Activated T-cell treated with anti-CD3 and anti-CD28 coated beads, Interleukin-2, amount 50 U/mL, for 48 hours (primary cell): ENCODE measurements at regions not wholly inside any gene's neighbourhood (a gene's known extent, or its start where the extent isn't known, plus 50 kb on each side); places are given as distances from the start of the nearest gene placed in this dataset.

Experiments used
- DNase-seq, 2 experiments: peaks; one replicate each; pipeline ENCODE4 v3.0.0-alpha.2; 2020

DNA sequence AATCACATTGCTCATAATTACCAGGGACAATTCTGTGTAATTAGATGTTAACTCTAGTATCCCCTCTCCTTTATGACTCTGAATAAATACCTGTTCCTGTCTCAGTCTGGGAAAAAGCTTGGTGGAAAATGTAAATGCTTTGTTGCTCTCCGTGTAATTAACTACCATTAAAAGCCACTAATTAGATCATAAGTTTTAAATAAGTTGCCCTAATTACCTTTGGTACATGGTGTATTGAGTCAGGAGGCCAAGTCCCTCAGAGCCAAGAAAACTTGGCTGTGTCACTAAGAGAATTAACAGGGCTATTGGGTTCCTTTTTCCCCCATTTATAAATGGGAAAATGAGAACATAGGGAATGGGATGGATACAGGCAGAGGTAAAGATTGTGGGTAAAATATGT lies 617.6 kb downstream of the TLR4 start:
- no peak for DNase-seq

DNA sequence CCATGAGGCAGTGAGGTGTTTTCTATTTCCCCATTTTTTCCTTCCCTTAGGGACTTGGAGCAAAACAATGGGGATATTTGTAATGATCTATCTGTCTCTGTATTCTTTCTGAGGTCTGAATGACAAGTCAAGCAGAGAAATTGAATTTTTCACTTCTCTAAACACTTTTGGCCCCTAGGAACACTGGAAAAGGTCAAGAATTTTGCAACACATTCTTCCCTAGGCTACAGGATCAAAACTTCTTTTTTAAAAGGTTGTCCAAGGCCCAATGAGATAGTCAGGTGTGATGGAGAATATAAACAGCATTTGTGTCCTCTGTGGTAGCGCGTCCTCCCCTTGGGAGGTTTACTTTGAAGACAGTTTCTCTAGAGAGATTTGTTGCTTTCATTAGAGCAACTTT lies 620.5 kb downstream of the TLR4 start:
- DNase-seq = no peak

GRCh38 chr9:118325757-118326156 lies 621.6 kb downstream of the TLR4 start:
- no peak for DNase-seq

GRCh38 chr9:118326326-118326725 lies 622.1 kb downstream of the TLR4 start:
- no peak for DNase-seq

DNA sequence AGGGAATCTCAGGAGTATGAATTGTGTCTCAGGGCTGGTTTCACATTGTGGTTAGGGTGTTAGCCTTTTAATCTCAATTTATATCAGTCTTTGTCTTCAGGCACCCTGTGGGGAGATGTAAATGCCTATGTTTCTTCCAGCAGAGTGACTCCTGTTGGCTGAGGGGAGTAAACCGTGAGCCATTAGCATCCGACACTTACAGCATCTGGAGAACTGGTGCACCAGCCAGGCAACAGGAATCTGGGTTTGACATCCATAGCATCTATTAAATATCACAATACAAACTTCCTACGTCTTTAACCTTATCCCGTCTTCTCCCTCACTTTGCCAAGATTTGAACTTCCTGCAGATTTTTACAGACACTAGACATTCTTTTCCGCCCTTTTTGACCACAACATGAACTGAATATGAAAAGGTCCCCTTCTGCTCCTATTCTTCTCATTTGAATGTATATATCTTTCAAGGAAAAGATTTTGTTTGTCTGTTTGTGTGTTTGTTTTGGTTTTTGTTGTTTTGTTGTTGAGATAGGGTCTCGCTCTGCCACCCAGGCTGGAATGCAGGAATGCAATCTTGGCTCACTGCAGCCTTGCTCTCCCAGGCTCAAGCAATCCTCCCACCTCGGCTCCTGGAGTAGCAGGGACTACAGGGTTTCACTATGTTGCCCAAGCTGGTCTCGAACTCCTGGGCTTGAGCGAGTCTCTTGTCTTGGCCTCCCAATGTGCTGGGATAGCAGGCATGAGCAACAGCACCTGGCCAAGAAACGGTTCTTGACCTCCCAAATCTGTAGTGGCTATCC lies 626.2 kb downstream of the TLR4 start:
- DNase-seq = no peak

GRCh38 chr9:118331622-118332045 lies 627.4 kb downstream of the TLR4 start:
- no peak for DNase-seq

GRCh38 chr9:118336250-118336942 lies 632.2 kb downstream of the TLR4 start:
- DNase-seq = no peak

DNA sequence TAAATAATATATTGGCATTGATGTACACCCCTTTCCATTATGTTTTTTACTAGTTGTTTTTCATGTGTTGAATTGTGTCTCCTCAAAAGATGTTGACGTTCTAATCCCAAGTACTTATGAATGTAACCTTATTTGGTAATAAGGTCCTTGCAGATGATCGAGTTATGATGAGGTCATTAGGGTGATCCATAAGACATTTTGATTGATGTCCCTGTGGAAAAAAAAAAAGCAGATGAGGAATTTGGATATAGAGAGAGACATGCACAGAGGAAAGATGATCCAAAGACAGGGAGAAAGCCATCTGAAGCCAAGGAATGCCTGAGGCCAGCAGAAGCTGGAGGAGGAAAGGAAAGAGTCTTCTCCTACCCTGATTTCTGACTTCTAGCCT lies 632.7 kb downstream of the TLR4 start:
- DNase-seq = no peak

DNA sequence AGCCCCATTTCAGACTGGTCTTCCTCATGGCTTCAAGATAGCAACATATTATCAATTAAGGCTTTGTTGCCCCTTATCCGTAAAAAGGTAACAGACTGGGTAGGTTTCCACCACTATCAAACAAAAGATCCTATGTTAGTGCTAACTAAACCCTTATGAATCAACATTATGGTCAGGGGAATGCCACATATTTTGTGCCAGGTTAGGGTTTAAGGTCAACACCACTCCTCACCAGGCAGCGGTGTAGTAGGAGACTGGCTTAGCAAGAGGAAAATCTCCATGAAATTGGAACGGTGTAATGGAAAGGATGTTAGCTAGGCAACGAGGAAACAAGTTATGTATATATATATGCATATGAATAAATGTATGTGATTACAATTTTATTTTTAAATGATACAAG lies 655.8 kb downstream of the TLR4 start:
- DNase-seq = no peak

DNA sequence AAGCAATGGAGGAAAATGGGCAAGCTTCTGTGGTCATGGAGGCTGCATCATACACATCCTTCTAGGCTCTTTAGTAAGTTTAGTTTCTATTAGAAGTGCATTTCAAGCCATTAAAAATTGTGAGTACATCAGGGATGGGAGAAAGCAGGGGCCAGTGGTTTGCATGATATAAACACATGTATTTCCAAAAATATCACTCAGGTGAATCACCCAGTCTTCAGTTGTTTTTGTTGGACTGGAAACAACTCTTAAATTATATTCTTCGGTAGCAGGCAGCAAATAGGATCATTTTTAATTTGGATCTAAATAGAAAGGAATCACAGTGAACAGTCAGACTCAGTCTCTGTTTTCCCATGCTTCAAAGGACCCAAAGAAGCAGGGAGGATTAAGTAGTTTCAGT lies 657.9 kb downstream of the TLR4 start:
- no peak for DNase-seq

GRCh38 chr9:118362596-118362995 lies 658.4 kb downstream of the TLR4 start:
- no peak for DNase-seq

DNA sequence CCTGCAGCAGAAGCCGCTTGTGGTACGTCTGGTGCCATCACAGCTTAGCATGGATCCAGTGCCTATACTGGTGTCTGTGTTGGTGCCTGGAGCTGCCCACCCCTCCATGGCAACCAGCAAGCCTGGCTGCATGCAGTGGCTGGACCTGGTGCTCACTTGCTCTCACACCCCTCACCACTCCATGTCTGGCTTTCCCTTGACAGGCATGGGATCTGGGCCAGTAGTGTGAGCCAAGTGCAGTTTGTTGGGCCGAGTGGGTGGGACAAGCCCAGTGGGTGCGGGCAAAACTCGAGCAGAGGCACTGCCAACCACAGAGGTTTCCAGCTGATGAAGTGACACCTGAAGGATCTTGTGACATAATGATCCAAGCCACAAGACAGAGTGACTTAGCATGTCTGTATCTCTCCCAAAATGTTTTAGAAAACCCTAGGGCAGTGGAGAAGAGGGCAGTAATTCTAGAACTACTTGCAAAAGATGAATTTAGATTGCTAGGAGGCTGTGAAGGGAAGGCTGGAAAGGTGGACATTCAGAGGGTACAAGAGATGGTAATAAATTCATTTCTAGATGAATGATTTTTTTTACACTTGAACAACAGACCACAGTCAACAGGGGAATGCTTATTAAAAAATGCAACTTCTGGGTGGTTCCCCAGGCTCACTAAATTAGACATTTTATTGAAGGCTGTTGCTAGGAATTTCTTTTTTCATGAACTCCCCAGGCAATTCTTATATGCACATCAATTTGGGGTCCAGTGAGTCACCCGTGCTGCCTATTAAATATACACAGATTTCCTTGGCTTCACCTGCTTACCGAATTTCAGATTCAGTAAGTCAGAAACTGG lies 660.3 kb downstream of the TLR4 start:
- DNase-seq = no peak

DNA sequence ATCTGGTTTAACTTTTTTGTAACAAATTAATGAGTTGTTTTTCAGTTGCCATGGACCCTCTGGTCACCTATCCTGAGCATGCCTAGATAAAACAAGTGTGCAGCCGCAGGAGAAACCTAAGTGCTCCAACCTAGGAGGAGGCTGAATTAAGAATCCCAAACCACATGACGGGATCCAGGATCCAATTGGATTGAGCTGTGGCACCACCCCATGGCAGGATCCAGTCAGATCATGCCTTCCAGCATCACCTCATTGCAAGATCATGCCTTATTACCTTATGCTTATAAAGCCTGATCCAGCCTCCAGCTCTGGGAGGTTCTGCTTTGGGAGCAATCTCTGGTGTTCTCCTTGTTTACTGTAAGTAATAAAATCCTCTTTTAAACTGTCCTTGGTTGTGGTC lies 662.0 kb downstream of the TLR4 start:
- no peak for DNase-seq

DNA sequence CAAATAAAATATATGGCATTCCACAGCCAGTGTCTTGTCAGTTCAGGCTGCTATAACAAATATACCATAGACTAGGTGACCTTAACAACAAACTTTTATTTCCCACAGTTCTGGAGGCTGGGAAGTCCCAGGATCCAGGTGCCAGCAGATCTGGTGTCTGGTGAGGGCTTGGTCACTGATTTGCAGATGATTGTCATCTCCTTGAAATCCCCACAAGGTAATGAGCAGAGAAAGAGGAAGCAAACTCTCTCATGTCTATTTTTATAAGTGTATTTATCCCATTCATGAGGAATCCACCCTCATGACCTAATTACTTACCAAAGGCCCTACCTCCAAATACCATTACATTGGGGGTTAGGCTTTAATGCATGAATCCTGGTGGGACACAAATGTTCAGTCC lies 663.2 kb downstream of the TLR4 start:
- no peak for DNase-seq

GRCh38 chr9:118384531-118385100 lies 680.4 kb downstream of the TLR4 start:
- DNase-seq = no peak

- no peak for DNase-seq
Measured at GRCh38 chr9:118395415-118395814, 691.2 kb downstream of the TLR4 start.

DNA sequence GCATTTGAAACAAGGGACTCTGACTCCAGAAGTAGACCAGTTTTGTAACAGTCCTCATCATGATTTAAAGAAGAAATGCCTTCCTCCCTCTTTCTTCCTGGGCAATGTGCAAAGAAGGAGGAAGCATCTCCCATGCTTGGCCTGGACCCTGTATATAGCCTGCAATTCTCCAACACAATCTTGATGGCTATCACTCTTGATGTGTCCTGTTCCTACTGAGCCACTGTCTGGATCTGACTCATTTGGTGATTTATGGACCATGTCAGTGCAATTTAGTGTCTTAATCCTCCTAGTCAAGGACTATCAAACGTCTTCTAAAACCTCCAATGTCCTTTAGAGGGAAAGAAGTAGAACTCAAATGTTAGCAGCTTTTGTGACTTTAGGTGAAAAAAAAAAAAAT lies 697.3 kb downstream of the TLR4 start:
- no peak for DNase-seq

GRCh38 chr9:118414676-118415075 lies 710.5 kb downstream of the TLR4 start:
- DNase-seq = no peak

- no peak for DNase-seq
Measured at GRCh38 chr9:118418887-118419565, 714.8 kb downstream of the TLR4 start.

DNA sequence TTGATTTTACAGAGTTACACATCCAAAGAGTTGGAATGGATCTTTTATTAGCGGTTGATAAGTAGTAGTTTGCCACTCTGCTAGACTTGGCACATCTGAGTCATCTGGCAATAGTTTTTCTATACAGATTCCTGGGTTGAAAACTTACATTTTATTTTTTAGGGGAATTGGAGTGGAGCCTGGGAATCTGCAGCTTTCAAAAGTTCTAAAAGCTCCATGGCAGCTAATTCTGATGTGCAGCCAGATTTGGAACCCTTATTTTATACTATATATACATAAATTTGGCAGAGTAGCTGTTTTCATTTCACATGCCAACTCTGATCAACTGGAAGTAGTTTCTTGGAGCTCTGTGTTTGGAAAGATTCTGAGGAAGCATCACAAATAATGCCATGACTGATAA lies 715.5 kb downstream of the TLR4 start:
- no peak for DNase-seq

DNA sequence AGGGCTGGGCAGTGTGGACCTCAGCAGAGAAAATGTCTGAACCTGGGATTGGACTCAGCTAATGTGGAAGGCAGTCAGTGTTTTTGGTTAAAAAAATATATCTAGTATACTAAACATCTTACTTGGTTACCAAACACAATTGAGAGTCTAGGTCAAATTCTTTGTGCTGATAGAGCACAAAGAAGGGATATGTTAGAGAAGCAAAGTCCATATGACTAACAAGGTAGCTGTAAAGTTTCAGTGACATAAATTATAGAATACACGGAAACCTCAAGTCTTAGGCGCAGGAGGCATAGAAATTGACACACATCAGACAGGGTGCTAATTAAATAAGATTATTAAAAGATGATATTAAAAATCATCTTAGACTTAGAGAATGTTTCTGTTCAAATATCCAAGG lies 718.3 kb downstream of the TLR4 start:
- DNase-seq = no peak

- no peak for DNase-seq
Measured at GRCh38 chr9:118423021-118423420, 718.8 kb downstream of the TLR4 start.

GRCh38 chr9:118423721-118424120 lies 719.5 kb downstream of the TLR4 start:
- no peak for DNase-seq
